Nephron (organoid): ENCODE measurements at regions not wholly inside any gene's neighbourhood (a gene's known extent, or its start where the extent isn't known, plus 50 kb on each side); places are given as distances from the start of the nearest gene placed in this dataset.

ENCODE experiments used
- H3K27ac Mint-ChIP-seq, 3 experiments: 2 replicates each; pipeline ENCODE4 v1.8.0; 2020; ENCODE audit warnings: mixed read lengths in 3 of 3, mild to moderate bottlenecking in 2 of 3, moderate library complexity in 1 of 3
- H3K27me3 Mint-ChIP-seq: 2 replicates; pipeline ENCODE4 v1.8.0; 2021; ENCODE audit warnings: low read depth, mild to moderate bottlenecking, moderate library complexity, mixed read lengths
- H3K36me3 Mint-ChIP-seq: 2 replicates; pipeline ENCODE4 v1.8.0; 2020; ENCODE audit warnings: low read depth, mixed read lengths
- H3K4me1 Mint-ChIP-seq: 2 replicates; pipeline ENCODE4 v1.8.0; 2020; ENCODE audit warnings: mixed read lengths
- H3K4me3 Mint-ChIP-seq, 3 experiments: 2 replicates each; pipeline ENCODE4 v1.8.0; 2020; ENCODE audit warnings: mild to moderate bottlenecking in 3 of 3, mixed read lengths in 3 of 3, moderate library complexity in 2 of 3
- H3K9me3 Mint-ChIP-seq: 2 replicates; pipeline ENCODE4 v1.8.0; 2020; ENCODE audit warnings: mixed read lengths
- TF ChIP-seq, protein P1 (sequence below), 3 experiments: fragments of 200-600 bp; sonication (generic); IDR thresholded peaks; one replicate each; pipeline ENCODE4 v1.5.0; 2021; ENCODE audit warnings: antibody characterized with exemption in 3 of 3; ENCODE audit not compliant: unreplicated experiment in 3 of 3

DNA sequence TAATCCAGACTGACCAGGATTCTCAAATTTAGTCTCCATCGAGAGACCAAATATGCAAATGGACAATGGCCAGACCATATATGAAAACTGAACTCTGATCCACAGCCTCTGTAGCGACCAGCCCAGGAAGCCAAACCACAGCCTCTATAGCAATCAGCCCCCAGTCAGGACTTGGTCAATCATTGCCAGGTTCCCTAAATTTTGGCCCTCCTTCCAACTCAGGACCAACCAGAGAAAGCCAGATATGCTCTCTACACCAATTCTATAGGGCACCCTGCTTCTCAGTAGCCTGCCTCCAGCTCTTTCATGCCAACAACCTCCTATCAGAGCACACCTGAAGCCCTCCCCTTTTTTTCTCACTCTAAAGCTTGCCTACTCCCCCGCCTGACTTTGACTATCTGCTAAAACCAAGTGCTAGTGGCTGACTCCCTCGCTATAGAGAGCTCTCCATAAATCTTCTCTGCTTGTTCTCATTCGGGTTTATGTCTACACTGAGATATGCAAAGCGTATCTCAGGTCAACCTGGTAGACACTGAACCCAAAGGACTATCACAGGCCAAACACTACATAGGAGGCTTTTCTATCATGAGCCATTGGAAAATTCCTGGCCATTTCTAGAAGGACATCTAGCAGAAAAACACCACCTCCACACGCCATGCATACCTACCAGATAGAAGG lies 110.5 kb upstream of the FUT8 start:
- no peaks in the 10 kb centered on the region for H3K36me3 Mint-ChIP-seq
- TF ChIP-seq, protein P1, sequence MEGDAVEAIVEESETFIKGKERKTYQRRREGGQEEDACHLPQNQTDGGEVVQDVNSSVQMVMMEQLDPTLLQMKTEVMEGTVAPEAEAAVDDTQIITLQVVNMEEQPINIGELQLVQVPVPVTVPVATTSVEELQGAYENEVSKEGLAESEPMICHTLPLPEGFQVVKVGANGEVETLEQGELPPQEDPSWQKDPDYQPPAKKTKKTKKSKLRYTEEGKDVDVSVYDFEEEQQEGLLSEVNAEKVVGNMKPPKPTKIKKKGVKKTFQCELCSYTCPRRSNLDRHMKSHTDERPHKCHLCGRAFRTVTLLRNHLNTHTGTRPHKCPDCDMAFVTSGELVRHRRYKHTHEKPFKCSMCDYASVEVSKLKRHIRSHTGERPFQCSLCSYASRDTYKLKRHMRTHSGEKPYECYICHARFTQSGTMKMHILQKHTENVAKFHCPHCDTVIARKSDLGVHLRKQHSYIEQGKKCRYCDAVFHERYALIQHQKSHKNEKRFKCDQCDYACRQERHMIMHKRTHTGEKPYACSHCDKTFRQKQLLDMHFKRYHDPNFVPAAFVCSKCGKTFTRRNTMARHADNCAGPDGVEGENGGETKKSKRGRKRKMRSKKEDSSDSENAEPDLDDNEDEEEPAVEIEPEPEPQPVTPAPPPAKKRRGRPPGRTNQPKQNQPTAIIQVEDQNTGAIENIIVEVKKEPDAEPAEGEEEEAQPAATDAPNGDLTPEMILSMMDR (IDR thresholded peaks at IDR 0.05; ENCODE audit: unreplicated experiment in 3 of 3), result no peak

GRCh38 chr14:65302571-65303189 lies 109.8 kb upstream of the FUT8 start:
- Mint-ChIP-seq H3K27me3 (peaks cover 14% of the 10 kb centered on the region), H3K36me3 (no peaks in the 10 kb centered on the region), H3K27ac (no peak overlapping the region), H3K4me3 (no peak overlapping the region), H3K4me1 (peaks cover 7% of the 10 kb centered on the region), H3K9me3 (no peaks in the 10 kb centered on the region)
- TF ChIP-seq, protein P1 (IDR thresholded peaks at IDR 0.05; ENCODE audit: unreplicated experiment in 3 of 3), result no peak

More for the DNA sequence above, 110.5 kb upstream of the FUT8 start:
- H3K4me1 Mint-ChIP-seq, result peaks cover 7% of the 10 kb centered on the region
- H3K4me3 Mint-ChIP-seq, result no peak overlapping the region
- H3K27ac Mint-ChIP-seq, result no peak overlapping the region
- H3K27me3 Mint-ChIP-seq, result peaks cover 14% of the 10 kb centered on the region
- no peaks in the 10 kb centered on the region for H3K9me3 Mint-ChIP-seq

- Mint-ChIP-seq H3K9me3 (no peaks in the 10 kb centered on the region), H3K4me3 (no peak overlapping the region), H3K27me3 (peaks cover 14% of the 10 kb centered on the region), H3K4me1 (peaks cover 7% of the 10 kb centered on the region), H3K36me3 (no peaks in the 10 kb centered on the region), H3K27ac (no peak overlapping the region)
- TF ChIP-seq, protein P1 (IDR thresholded peaks at IDR 0.05; ENCODE audit: unreplicated experiment in 3 of 3), result no peak
Measured at GRCh38 chr14:65303190-65303898, 109.2 kb upstream of the FUT8 start.

GRCh38 chr14:65303899-65304222 lies 108.7 kb upstream of the FUT8 start:
- Mint-ChIP-seq H3K36me3 (no peaks in the 10 kb centered on the region), H3K4me3 (no peak overlapping the region), H3K4me1 (peaks cover 7% of the 10 kb centered on the region), H3K9me3 (no peaks in the 10 kb centered on the region), H3K27ac (no peak overlapping the region), H3K27me3 (peaks cover 14% of the 10 kb centered on the region)
- TF ChIP-seq, protein P1 (IDR thresholded peaks at IDR 0.05; ENCODE audit: unreplicated experiment in 3 of 3), result no peak

GRCh38 chr14:65304239-65304638 lies 108.3 kb upstream of the FUT8 start:
- H3K9me3 Mint-ChIP-seq, result no peaks in the 10 kb centered on the region
- H3K4me1 Mint-ChIP-seq, result peaks cover 7% of the 10 kb centered on the region
- H3K36me3 Mint-ChIP-seq, result no peaks in the 10 kb centered on the region
- H3K27ac Mint-ChIP-seq, result no peak overlapping the region
- no peak overlapping the region for H3K4me3 Mint-ChIP-seq
- TF ChIP-seq, protein P1 (IDR thresholded peaks at IDR 0.05; ENCODE audit: unreplicated experiment in 3 of 3), result no peak
- H3K27me3 Mint-ChIP-seq, result peaks cover 14% of the 10 kb centered on the region
